Coronary artery (tissue), 2 donors: ENCODE measurements at regions not wholly inside any gene's neighbourhood (a gene's known extent, or its start where the extent isn't known, plus 50 kb on each side); places are given as distances from the start of the nearest gene placed in this dataset.

Experiments
- DNase-seq: peaks from one replicate; pipeline ENCODE4 v3.0.0-alpha.2; 2017; ENCODE audit warnings: low spot score
- H3K27ac ChIP-seq, 2 donors: fragments of 200-600 bp; sonication (generic); one replicate each; pipeline ENCODE4 v1.5.1; 2016 to 2019
- H3K4me3 ChIP-seq: fragments of 200-600 bp; sonication (generic); 2 replicates; pipeline ENCODE4 v1.5.1; 2016; ENCODE audit warnings: mild to moderate bottlenecking, moderate library complexity
- CTCF ChIP-seq: fragments of 200-600 bp; sonication (generic); IDR thresholded peaks from one replicate; pipeline ENCODE4 v1.5.1; 2019; ENCODE audit warnings: antibody characterized with exemption

GRCh38 chr6:65798280-65799014 lies 91.4 kb upstream of the EYS start:
- Histone ChIP-seq H3K27ac (no peak overlapping the region), H3K4me3 (no peak overlapping the region)
- DNase-seq, result no peak
- TF ChIP-seq CTCF, result no peak

- TF ChIP-seq CTCF, result no peak
- DNase-seq, result no peak
- Histone ChIP-seq H3K4me3 (no peak overlapping the region), H3K27ac (no peak overlapping the region)
Observed at GRCh38 chr6:65790666-65791065, 83.6 kb upstream of the EYS start.

- DNase-seq, result no peak
- TF ChIP-seq CTCF, result no peak
- no peak overlapping the region for H3K27ac ChIP-seq
Observed at GRCh38 chr6:65787787-65788186, 80.8 kb upstream of the EYS start.

GRCh38 chr6:65786815-65787214 lies 79.8 kb upstream of the EYS start:
- H3K4me3 ChIP-seq, result no peak overlapping the region
- DNase-seq, result no peak
- no peak overlapping the region for H3K27ac ChIP-seq
- TF ChIP-seq CTCF, result no peak

More at GRCh38 chr6:65787787-65788186, 80.8 kb upstream of the EYS start:
- no peak overlapping the region for H3K4me3 ChIP-seq

- Histone ChIP-seq H3K4me3 (no peak overlapping the region), H3K27ac (no peak overlapping the region)
- no peak for TF ChIP-seq CTCF
- no peak for DNase-seq
Observed at GRCh38 chr6:65780691-65781090, 73.7 kb upstream of the EYS start.

GRCh38 chr6:65776332-65776731 lies 69.3 kb upstream of the EYS start:
- Histone ChIP-seq H3K27ac (no peak overlapping the region), H3K4me3 (no peak overlapping the region)
- TF ChIP-seq CTCF, result no peak
- DNase-seq, result no peak

- Histone ChIP-seq H3K4me3 (no peak overlapping the region), H3K27ac (no peak overlapping the region)
- DNase-seq, result no peak
- TF ChIP-seq CTCF, result no peak
Observed at GRCh38 chr6:65771946-65772345, 64.9 kb upstream of the EYS start.
